ENCODE measurements at regions not wholly inside any gene's neighbourhood (a gene's known extent, or its start where the extent isn't known, plus 50 kb on each side); places are given as distances from the start of the nearest gene placed in this dataset.
"Not testable (repeated sequence)": the region's sequence is repeated elsewhere in the genome, so short reads cannot be mapped to it uniquely, and the experiment has no call there.

GRCh38 chr2:133887676-133888040, 319.4 kb upstream of the NCKAP5 start:
- H3K4me3 ChIP-seq (ENCODE audit: low read depth, low read length) = no peak overlapping the region
- TF ChIP-seq CTCF (IDR thresholded peaks at IDR 0.05; ENCODE audit: low read depth, low read length) = no peak

GRCh38 chr2:133888107-133888506, 319.8 kb upstream of the NCKAP5 start:
- no peak overlapping the region for H3K4me3 ChIP-seq (ENCODE audit: low read depth, low read length)
- TF ChIP-seq CTCF (IDR thresholded peaks at IDR 0.05; ENCODE audit: low read depth, low read length) = no peak

- H3K4me3 ChIP-seq (ENCODE audit: low read depth, low read length) = no peak overlapping the region
- TF ChIP-seq CTCF (IDR thresholded peaks at IDR 0.05; ENCODE audit: low read depth, low read length) = no peak
Measured at GRCh38 chr2:133888621-133889219, 320.5 kb upstream of the NCKAP5 start.

- no peak for TF ChIP-seq CTCF (IDR thresholded peaks at IDR 0.05; ENCODE audit: low read depth, low read length)
- no peak overlapping the region for H3K4me3 ChIP-seq (ENCODE audit: low read depth, low read length)
Measured at GRCh38 chr2:133892352-133892913, 324.2 kb upstream of the NCKAP5 start.

- no peak for TF ChIP-seq CTCF (IDR thresholded peaks at IDR 0.05; ENCODE audit: low read depth, low read length)
- H3K4me3 ChIP-seq (ENCODE audit: low read depth, low read length) = no peak overlapping the region
Measured at GRCh38 chr2:133894429-133894828, 326.2 kb upstream of the NCKAP5 start.

GRCh38 chr2:133897838-133898237, 329.6 kb upstream of the NCKAP5 start:
- not testable (repeated sequence) for H3K4me3 ChIP-seq (ENCODE audit: low read depth, low read length)

- no peak for TF ChIP-seq CTCF (IDR thresholded peaks at IDR 0.05; ENCODE audit: low read depth, low read length)
- H3K4me3 ChIP-seq (ENCODE audit: low read depth, low read length) = no peak overlapping the region
Measured at GRCh38 chr2:133900909-133901308, 332.6 kb upstream of the NCKAP5 start.

- H3K4me3 ChIP-seq (ENCODE audit: low read depth, low read length) = no peak overlapping the region
- no peak for TF ChIP-seq CTCF (IDR thresholded peaks at IDR 0.05; ENCODE audit: low read depth, low read length)
Measured at GRCh38 chr2:133906396-133906795, 338.1 kb upstream of the NCKAP5 start.
